A673 (cell line): ENCODE measurements at regions not wholly inside any gene's neighbourhood (a gene's known extent, or its start where the extent isn't known, plus 50 kb on each side); places are given as distances from the start of the nearest gene placed in this dataset.

Experiments
- EZH2 ChIP-seq: fragments of 200-600 bp; sonication (generic); IDR thresholded peaks from 2 replicates; pipeline ENCODE4 v1.6.1; 2017; ENCODE audit warnings: borderline replicate concordance, low read depth, mild to moderate bottlenecking, mixed read lengths, antibody characterized with exemption, low read length; ENCODE audit not compliant: poor library complexity, severe bottlenecking
- TF ChIP-seq, protein P1 (sequence below): fragments of 300-800, 200-600 bp; sonication (generic); conservative IDR thresholded peaks from 2 replicates; pipeline ENCODE4 v1.5.1; 2017; ENCODE audit warnings: low read depth, mild to moderate bottlenecking, antibody characterized with exemption, low read length, moderate library complexity, mixed read lengths

DNA sequence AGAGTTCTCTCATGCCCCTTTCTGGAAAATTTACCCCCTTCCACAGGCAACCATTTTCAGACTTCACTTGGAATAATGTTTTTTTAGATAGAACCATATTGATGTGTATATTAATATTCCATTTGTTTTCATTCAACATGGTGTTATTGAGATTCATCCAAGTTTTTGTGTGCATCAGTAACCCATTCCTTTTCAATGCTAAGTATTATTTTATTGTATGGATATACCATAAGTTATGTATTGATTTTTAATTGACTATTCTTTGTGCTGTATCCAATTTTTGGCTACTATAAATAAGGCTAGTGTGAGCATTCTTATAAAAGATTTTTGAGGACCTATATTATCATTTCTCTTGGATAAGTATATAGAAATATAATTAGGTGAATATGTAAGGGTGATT lies 1025.7 kb downstream of the GRM8 start:
- TF ChIP-seq, protein P1, sequence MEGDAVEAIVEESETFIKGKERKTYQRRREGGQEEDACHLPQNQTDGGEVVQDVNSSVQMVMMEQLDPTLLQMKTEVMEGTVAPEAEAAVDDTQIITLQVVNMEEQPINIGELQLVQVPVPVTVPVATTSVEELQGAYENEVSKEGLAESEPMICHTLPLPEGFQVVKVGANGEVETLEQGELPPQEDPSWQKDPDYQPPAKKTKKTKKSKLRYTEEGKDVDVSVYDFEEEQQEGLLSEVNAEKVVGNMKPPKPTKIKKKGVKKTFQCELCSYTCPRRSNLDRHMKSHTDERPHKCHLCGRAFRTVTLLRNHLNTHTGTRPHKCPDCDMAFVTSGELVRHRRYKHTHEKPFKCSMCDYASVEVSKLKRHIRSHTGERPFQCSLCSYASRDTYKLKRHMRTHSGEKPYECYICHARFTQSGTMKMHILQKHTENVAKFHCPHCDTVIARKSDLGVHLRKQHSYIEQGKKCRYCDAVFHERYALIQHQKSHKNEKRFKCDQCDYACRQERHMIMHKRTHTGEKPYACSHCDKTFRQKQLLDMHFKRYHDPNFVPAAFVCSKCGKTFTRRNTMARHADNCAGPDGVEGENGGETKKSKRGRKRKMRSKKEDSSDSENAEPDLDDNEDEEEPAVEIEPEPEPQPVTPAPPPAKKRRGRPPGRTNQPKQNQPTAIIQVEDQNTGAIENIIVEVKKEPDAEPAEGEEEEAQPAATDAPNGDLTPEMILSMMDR, result no peak
- no peak for TF ChIP-seq EZH2
